Prostate gland (tissue), 2 donors: ENCODE measurements at regions not wholly inside any gene's neighbourhood (a gene's known extent, or its start where the extent isn't known, plus 50 kb on each side); places are given as distances from the start of the nearest gene placed in this dataset.
"Not testable (repeated sequence)": the region's sequence is repeated elsewhere in the genome, so short reads cannot be mapped to it uniquely, and the experiment has no call there.

Experiments
- CTCF ChIP-seq, 4 experiments: fragments of 200-600 bp in 2 of 4; fragments of 450-650 bp in 2 of 4; sonication (generic) in 2 of 4; IDR thresholded peaks; 1 replicate in 3 of 4; 2 replicates in 1 of 4; pipeline ENCODE4 v1.5.1; 2016 to 2019; ENCODE audit warnings: antibody characterized with exemption in 4 of 4, mild to moderate bottlenecking in 2 of 4, moderate library complexity in 2 of 4
- POLR2A ChIP-seq: fragments of 450-650 bp; IDR thresholded peaks from one replicate; pipeline ENCODE4 v1.6.1; 2016; ENCODE audit warnings: antibody characterized with exemption, mild to moderate bottlenecking

- TF ChIP-seq CTCF (IDR thresholded peaks at IDR 0.05); POLR2A: not testable (repeated sequence)
Measured at GRCh38 chr2:87559735-87560134, 188.2 kb upstream of the PLGLB2 start.
